Skeletal muscle cell (primary cell): ENCODE measurements at regions not wholly inside any gene's neighbourhood (a gene's known extent, or its start where the extent isn't known, plus 50 kb on each side); places are given as distances from the start of the nearest gene placed in this dataset.

Source experiments
- DNase-seq: peaks from one replicate; pipeline ENCODE4 v3.0.0-alpha.2; 2010; ENCODE audit warnings: low read depth
- H3K4me3 ChIP-seq: 2 replicates; pipeline ENCODE4 v1.5.1; 2011; ENCODE audit warnings: low read depth, mild to moderate bottlenecking, control low read depth, low read length, moderate library complexity

DNA sequence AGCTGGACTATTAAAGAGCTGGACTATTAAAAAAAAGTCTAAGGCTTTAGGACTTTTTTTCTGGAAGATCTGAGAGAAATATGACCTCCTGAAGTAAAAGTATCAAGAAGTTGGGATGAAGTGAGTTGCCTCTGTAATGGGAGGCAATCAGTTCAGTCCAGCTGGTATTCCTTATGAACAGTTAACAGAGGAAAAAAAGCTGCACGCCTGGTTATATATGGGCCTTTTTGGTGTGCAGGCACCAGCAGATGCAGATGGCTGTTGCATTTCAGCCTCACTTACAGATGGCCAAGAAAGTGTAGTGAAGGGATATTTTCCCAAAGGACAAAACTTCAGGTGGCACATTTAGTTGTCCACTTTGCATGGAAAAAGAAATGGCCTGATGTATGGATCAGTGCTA is 70.3 kb upstream of the ELOVL5 start:
- H3K4me3 ChIP-seq: no peak overlapping the region
- DNase-seq: no peak

DNA sequence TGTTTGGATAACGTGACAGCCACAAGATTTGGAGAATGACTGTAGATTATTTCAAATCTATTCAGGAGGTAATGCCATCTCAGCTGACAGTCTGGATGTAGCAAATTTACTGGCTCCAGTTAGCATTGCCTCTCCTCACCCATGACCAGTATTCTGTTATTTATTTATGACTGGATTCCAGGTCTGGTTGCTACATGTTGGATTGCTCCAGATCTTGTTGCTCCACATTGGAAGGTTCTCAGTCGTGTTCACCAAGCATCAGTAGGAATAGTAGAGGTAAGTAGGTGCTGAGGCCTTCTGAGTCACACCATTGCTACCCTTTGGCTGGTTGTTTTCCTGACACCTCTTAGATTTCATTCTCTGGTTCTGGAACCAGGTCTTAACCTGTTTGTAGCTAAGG is 69.5 kb upstream of the ELOVL5 start:
- H3K4me3 ChIP-seq: no peak overlapping the region
- DNase-seq: no peak

DNA sequence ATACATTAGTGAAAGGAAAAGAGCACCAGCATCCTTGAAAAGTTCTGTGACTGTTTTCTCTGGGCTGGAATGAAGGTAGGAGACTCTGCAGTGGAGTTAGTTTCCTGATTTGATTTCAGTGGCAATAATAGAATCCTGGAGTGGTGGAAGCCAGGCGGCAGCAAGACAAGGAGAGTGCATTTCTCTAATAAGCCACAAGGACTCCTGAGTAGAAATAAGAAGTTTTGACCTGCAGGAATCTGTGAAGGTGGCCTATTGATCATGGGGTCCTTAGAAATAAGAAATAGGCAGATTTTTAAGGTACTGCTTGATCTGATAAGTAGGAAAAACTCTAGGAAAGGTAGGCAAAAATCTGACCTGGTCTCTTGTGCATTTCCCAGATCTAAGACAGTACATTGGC is 68.4 kb upstream of the ELOVL5 start:
- no peak overlapping the region for H3K4me3 ChIP-seq
- DNase-seq: no peak

- H3K4me3 ChIP-seq: no peak overlapping the region
- DNase-seq: no peak
Observed at GRCh38 chr6:53413326-53413725, 64.6 kb upstream of the ELOVL5 start.

DNA sequence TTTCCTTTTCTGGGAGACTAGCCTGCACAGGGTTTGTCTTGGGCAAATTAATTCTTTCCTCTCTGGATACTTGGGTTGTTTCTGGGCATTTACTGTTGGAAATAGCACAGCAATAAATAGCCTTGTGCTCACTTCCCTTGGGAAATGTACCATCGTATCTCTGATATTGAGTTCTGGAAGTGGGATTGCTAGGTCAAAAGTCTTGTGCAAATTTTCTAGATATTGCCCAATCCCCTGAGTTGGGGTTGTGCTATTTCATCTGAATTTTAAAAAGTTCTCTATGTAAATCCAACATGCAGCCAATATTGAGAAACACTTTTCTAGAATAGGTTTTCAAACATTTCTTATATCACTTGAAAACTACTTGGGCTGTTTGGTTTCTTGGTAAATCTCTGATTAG is 64.0 kb upstream of the ELOVL5 start:
- no peak for DNase-seq
- H3K4me3 ChIP-seq: no peak overlapping the region

DNA sequence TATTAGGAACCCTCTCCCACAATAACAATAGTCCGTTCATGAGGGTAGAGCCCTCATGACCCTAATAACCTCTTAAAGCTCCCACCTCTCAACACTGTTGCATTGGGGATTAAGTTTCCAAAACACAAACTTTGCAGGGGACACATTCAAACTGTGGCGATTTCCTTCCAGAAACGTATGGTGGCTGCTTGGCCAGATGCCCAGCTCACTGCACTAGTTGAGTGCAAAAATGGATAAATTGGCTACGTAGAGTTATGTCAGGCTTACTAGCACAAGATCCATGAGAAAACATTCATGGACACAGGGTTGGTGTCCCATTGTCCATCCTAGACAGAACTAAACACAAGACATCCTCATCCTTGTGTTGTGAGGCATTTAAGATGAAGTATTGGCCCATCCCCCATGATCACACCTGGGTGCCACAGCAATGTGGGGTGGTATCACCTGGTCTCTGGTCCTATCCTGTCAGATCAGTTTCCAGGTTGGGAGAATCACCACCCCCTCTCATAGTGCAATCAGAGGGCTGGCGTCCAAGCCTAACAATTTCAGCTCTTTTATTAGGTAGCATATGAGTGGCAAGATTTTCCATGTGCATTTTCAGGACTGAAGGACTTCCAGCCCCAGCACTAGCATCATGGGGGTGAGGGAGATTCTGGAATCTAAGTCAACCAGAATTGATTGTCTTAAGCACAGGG is 63.4 kb upstream of the ELOVL5 start:
- DNase-seq: no peak
- no peak overlapping the region for H3K4me3 ChIP-seq

GRCh38 chr6:53411451-53411850 is 62.7 kb upstream of the ELOVL5 start:
- DNase-seq: no peak
- H3K4me3 ChIP-seq: no peak overlapping the region

DNA sequence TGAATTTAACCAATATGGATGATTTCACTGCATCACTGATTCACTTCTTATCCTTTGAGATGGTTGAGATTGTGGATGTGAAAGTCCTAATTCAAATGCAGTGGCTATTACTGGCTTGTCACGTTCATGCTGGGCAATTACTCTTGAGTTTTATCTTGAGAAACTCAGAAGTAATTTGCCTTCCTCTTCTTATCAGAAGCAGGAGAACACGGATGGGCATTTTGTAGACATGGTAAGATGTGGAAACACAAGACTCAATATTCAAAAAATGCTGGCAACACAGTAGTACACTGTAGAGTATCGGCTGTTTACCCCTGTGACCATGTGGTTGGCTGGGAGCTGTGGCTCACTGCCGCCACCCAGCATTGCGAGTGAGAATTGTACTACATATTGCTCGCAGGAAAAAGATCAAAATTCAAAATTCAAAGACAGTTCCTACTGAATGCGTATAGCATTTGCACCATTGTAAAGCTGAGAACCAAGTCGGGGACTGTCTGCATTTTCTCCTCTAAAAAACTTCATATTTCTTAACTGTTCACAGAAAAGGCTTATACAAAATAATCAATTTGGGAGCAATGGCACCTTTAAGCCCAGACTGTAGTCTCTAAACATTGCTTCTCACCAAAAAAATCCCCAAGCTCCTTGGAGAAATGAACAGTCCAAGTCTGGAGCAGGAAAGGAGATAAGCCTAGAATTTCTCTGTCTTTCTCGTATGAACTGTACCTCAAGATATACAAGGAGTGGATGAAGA is 61.9 kb upstream of the ELOVL5 start:
- no peak for DNase-seq
- no peak overlapping the region for H3K4me3 ChIP-seq

DNA sequence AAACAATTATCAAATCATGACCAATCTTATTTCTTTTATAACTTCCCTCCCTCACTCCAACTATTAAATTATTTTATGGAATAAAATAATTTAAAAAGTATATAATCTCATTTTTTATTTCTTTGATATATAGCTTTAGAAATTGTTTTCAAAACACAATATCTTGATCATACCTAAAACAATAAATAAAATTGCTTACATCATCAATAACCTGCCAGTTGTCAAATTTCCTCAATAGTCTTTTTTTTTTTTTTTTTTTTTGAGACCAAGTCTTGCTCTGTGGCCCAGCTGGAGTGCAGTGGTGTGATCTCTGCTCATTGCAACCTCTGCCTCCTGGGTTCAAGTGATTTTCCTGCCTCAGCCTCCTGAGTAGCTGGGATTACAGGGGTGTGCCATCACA is 60.1 kb upstream of the ELOVL5 start:
- no peak for DNase-seq
- H3K4me3 ChIP-seq: no peak overlapping the region

GRCh38 chr6:53399027-53399344 is 50.2 kb upstream of the ELOVL5 start:
- no peak overlapping the region for H3K4me3 ChIP-seq
- DNase-seq: no peak

GRCh38 chr6:53398247-53399026 is 49.7 kb upstream of the ELOVL5 start:
- no peak overlapping the region for H3K4me3 ChIP-seq
- no peak for DNase-seq
